ENCODE measurements at regions not wholly inside any gene's neighbourhood (a gene's known extent, or its start where the extent isn't known, plus 50 kb on each side); places are given as distances from the start of the nearest gene placed in this dataset.

DNA sequence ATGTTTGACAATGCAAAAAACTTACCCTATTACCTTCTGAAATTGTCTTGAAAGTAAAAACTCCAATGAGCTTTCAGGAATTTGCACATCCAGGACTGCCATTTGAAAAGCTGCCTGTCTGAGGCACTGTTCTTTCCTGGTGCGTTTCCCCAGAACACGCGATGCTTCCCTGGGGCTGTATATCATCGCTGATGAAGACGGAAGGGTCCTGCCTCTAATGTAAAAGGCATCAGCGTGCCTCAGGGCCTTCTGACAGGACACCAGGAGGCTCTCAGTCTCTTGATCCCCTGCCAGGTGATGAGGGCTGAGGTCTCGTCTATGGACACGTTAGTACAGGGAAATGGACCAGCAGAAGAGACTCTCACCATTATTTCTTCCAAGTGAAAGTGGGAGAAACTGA is 296.8 kb downstream of the EFNB2 start:
- TF ChIP-seq GATA2 (IDR thresholded peaks at IDR 0.05; ENCODE audit: low read depth, low read length): no peak
- TF ChIP-seq GATA3 (IDR thresholded peaks at IDR 0.05; ENCODE audit: low read depth, low read length): no peak

All from SH-SY5Y (cell line).